AG09309 (cell line): ENCODE measurements at regions not wholly inside any gene's neighbourhood (a gene's known extent, or its start where the extent isn't known, plus 50 kb on each side); places are given as distances from the start of the nearest gene placed in this dataset.

Source experiments
- DNase-seq: peaks from one replicate; pipeline ENCODE4 v3.0.0-alpha.2; 2010; ENCODE audit warnings: low read depth
- H3K4me3 ChIP-seq: 2 replicates; pipeline ENCODE4 v1.5.1; 2011; ENCODE audit warnings: mild to moderate bottlenecking, low read depth, low read length, moderate library complexity; ENCODE audit not compliant: control insufficient read depth
- TF ChIP-seq, protein P1 (sequence below): IDR thresholded peaks from 2 replicates; pipeline ENCODE4 v1.5.1; 2011; ENCODE audit warnings: mild to moderate bottlenecking, low read depth, low read length, inconsistent platforms; ENCODE audit not compliant: insufficient read depth, control insufficient read depth; ENCODE audit errors: missing control alignments

DNA sequence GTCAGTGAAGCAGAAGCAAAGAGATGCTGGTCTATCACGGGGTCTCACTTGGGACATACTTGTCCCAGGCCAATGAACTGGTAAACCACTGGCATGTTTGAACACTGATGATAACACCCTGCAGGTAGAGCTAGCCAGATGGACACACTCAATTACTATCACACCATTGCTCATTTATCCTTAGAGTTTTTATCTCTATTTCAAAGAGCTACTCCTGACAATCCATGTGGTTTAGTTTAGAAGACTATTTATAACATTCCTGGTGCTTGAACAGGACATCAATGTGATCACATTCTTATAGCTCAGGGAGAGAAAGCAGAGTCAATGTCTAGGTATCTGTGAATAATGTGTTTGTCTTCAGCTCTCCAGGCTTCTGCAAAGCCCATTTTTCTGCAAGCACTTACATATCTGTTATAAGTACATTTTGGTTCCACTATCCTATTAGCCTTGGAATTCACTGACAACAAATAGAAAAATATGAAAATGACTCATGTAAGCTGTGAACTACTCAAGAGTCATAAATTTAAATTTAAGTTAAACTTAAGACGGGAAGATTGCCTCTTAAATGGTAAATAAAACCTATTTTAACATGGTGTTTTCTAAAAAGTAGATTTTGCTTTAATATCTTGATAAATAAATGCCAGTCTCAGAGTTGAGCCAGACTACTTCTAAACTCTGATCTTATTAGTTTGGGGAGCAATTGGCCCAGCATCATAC is 106.7 kb upstream of the MBL2 start:
- no peak for DNase-seq
- no peak overlapping the region for H3K4me3 ChIP-seq
- TF ChIP-seq, protein P1, sequence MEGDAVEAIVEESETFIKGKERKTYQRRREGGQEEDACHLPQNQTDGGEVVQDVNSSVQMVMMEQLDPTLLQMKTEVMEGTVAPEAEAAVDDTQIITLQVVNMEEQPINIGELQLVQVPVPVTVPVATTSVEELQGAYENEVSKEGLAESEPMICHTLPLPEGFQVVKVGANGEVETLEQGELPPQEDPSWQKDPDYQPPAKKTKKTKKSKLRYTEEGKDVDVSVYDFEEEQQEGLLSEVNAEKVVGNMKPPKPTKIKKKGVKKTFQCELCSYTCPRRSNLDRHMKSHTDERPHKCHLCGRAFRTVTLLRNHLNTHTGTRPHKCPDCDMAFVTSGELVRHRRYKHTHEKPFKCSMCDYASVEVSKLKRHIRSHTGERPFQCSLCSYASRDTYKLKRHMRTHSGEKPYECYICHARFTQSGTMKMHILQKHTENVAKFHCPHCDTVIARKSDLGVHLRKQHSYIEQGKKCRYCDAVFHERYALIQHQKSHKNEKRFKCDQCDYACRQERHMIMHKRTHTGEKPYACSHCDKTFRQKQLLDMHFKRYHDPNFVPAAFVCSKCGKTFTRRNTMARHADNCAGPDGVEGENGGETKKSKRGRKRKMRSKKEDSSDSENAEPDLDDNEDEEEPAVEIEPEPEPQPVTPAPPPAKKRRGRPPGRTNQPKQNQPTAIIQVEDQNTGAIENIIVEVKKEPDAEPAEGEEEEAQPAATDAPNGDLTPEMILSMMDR = no peak

- no peak overlapping the region for H3K4me3 ChIP-seq
- DNase-seq = no peak
- TF ChIP-seq, protein P1 = no peak
Measured at GRCh38 chr10:52877451-52877850, 104.9 kb upstream of the MBL2 start.

DNA sequence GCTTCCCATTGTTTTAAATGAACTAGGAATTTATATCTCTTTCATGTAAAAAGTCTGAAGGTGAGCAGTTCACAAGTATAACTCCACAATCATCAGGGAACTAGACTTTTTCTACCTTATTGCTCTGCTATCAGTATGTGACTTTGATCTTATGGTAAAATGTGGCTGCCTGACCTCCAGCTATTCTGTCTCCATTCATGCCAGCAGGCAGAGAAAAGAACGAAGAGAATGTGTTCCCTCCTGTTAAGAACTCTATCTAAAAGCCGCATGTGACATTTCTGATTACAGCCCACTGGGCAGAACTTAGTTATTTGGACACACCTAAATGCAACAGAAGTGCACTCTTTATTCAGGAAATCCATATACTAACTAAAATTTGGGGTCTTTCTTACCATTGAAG is 102.8 kb upstream of the MBL2 start:
- DNase-seq = no peak
- no peak overlapping the region for H3K4me3 ChIP-seq
- TF ChIP-seq, protein P1 = no peak

- TF ChIP-seq, protein P1 = no peak
- DNase-seq = no peak
- H3K4me3 ChIP-seq = no peak overlapping the region
Measured at GRCh38 chr10:52874581-52874980, 102.0 kb upstream of the MBL2 start.

- DNase-seq = no peak
- no peak overlapping the region for H3K4me3 ChIP-seq
- TF ChIP-seq, protein P1 = no peak
Measured at GRCh38 chr10:52871191-52871843, 98.7 kb upstream of the MBL2 start.

DNA sequence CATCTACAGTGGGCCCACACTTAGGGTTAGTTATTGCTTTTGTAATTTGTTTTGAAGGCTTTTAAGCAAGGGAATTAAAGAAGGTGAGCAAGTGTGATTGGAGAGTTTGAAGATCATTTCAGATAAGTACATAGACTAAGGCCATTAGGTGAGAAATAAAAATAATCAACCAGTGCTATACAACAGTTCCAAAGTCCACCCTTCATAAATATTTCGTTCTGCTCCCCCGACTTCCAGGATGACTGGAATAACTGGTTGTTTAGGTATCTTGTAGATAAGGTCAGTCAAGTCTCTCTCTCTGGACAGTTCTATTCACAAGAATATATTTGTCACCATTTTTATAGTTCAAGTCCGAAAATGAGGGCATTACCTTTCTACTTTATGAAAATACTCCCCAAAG is 98.0 kb upstream of the MBL2 start:
- TF ChIP-seq, protein P1 = no peak
- no peak overlapping the region for H3K4me3 ChIP-seq
- no peak for DNase-seq
